ENCODE measurements at regions not wholly inside any gene's neighbourhood (a gene's known extent, or its start where the extent isn't known, plus 50 kb on each side); places are given as distances from the start of the nearest gene placed in this dataset.

DNA sequence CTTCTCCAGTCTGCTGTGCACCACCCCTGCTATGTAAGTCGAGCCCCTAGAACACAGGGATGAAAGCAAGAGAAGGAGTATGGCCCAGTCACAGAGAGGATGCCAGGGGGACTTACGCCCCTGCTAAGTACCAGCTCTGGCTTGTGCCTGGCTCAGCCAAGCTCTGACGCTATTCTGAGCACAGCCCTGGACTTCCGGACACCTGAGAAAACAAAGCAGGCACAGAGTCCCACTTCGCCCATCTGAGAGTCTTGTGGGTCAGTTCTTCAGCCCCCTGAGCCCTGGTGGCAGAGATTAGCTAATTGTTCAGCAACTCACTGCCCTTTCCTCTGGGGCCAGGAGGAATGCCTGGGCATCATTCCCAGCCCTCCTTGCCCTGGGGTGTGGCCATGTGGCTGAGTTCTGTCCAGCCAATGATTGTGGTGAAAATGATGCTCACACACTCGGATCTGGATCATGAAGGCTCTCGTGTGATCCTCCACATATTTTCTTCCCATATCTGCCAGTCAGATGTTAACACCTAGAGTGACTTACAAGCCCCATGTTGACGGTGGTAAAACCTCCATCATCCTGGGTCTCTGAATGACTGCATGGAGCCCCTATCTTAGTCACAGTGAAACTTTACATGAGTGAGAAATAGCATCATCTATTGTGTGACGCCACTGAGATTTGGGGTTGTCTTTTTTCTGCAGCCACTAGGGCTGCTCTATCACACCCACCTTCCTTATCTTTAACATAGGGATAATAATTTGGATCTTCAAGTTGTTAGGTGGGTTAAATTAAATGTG is 105.7 kb downstream of the TPRA1 start:
- TF ChIP-seq, protein P1, sequence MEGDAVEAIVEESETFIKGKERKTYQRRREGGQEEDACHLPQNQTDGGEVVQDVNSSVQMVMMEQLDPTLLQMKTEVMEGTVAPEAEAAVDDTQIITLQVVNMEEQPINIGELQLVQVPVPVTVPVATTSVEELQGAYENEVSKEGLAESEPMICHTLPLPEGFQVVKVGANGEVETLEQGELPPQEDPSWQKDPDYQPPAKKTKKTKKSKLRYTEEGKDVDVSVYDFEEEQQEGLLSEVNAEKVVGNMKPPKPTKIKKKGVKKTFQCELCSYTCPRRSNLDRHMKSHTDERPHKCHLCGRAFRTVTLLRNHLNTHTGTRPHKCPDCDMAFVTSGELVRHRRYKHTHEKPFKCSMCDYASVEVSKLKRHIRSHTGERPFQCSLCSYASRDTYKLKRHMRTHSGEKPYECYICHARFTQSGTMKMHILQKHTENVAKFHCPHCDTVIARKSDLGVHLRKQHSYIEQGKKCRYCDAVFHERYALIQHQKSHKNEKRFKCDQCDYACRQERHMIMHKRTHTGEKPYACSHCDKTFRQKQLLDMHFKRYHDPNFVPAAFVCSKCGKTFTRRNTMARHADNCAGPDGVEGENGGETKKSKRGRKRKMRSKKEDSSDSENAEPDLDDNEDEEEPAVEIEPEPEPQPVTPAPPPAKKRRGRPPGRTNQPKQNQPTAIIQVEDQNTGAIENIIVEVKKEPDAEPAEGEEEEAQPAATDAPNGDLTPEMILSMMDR (conservative IDR thresholded peaks at IDR 0.05; ENCODE audit: low read depth, low read length) = no peak
- TF ChIP-seq POLR2A (IDR thresholded peaks at IDR 0.05; ENCODE audit: low read depth, low read length) = no peak
- no peak for TF ChIP-seq RAD21 (IDR thresholded peaks at IDR 0.05; ENCODE audit: low read length)
- TF ChIP-seq FOS (IDR thresholded peaks at IDR 0.05; ENCODE audit: low read depth, low read length) = no peak
- TF ChIP-seq BHLHE40 (IDR thresholded peaks at IDR 0.05; ENCODE audit: low read depth, low read length) = no peak
- TF ChIP-seq MXI1 (IDR thresholded peaks at IDR 0.05; ENCODE audit: borderline replicate concordance, low read depth, low read length) = no peak

Data from IMR-90 (cell line).